Myocyte (in vitro differentiated cells): ENCODE measurements at regions not wholly inside any gene's neighbourhood (a gene's known extent, or its start where the extent isn't known, plus 50 kb on each side); places are given as distances from the start of the nearest gene placed in this dataset.
"Not testable (repeated sequence)": the region's sequence is repeated elsewhere in the genome, so short reads cannot be mapped to it uniquely, and the experiment has no call there.

Source experiments
- DNase-seq: peaks from one replicate; pipeline ENCODE4 v3.0.0-alpha.2; 2012; ENCODE audit warnings: low read depth

DNA sequence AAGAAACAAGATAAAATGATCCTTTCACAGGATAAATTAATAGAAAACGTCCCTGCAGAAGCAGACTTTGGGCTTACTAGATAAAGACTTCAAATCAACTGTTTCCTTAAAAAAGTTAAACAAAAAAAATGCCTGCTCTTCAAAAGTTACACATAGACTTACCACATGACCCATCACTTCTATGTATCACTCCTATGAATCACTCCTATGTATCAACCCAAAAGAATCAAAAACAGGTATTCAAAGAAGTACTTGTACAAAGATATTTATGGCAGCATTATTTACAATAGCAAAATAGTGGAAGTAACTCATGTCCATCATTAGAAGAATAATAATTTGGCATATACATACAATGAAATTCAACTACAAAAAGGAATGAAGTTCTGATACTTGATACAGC, 56.3 kb upstream of the PRDM9 start:
- DNase-seq = no peak

DNA sequence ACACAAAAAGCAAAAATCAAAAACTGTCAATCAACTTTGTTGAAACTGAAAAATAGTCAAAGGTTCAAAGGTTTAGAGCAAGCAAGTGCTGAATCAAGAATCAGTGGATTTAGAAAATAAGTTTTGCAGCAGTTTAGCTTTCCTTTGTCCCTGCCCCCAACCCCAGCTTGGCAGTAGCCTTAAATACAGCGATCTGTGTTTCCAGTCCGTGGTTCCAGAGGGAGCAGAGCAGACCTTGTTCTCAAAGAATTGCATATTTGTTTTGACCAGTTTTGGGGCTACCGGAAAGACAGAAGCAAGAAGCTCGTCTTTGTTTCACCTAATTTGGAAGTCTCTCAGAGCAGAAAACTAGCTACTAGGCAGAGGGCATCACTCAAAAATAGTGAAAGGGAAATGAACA, 57.2 kb upstream of the PRDM9 start:
- no peak for DNase-seq

GRCh38 chr5:23448627-23449026, 58.8 kb upstream of the PRDM9 start:
- DNase-seq = no peak

DNA sequence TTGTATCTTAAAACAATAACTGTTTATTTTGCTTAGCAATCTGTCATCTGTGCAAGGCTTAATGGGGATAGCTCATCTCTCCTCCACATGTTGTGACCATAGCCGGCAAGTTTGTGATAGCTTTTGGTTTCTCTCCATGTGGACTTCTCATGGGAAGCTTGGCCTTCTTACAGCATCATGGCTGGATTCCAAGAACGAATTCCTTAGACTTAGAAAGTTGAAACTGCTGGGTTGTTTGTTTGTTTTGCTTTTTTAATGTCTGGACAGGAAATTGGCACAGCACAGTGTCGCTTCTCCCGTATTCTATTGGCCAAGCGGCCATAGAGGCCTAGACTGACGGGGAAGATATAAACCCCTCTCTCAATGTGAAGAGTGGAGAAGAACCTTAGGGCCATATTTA, 61.0 kb upstream of the PRDM9 start:
- DNase-seq = no peak

DNA sequence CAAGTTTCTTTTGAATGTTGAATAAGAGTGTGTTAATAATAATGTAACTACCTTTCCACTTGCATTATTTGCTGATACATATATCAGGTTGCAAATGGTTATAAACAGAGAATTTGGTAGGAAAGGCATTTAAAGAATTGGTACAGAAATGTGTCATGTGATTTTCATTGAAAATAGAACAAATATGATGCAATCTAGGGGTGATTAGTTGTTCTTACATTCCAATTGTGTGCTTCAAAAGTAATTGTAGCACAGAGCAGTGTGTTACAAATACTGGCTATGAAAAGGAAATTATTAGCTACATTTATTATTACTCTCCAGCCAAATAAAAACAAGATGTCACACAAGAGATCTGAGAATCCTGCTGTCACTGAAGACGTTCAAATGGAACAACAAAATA, 61.8 kb upstream of the PRDM9 start:
- DNase-seq = no peak

- DNase-seq = no peak
These were observed 66.7 kb upstream of the PRDM9 start for GRCh38 chr5:23440703-23441102.

DNA sequence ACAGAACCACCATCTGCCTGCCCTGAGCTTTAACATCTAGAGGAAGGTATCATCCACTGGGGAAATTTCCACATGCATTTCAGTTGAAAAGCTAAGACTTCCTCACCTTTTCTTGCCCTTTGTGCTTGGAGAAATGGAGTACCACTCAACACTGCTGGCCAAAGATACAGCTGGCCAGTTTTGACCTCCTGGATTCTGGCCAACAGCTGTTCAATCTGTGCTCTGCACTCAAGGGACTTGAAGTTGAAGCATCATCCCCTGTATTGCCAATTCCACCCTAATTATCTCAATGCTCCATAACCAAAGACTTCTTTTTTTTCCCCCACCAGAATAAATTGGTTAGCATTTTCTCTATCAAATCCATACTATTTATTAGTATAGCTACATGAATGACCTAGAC, 70.4 kb upstream of the PRDM9 start:
- peak; percentile 3 for DNase-seq

DNA sequence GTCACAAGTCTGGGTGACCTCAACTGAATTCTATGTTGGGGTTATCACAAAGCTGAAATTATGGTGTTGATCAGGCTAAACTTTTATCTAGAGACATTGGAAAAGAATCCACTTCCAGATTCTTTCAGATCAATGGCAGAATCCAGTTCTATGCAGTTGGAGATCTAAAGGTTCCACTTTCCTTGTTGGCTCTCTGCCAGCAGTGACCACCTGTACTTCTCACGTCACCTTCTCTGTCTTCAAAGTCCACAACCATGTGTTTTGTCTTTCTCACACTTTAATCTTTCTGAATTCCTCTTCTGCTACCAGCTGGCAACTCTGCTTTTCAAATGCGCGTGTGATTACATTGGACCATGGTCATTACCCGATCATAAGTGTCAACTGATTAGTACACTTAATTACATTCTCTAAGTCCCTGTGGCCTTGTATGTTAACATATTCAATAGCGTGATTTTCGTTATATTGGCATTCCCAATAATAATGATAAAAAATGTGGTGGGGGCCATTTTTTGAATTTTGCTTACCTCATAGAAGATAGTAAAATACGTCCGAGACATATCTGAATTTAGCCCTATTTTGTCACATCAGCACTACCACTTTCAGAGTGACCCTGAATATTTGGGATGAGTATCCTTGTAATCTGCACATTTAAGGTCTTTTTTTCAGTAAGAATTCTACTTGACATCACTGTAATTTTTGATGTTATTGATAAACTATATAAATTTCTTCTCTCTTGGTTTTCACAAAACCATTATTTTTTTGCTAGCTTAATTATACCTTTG, 73.7 kb upstream of the PRDM9 start:
- no peak for DNase-seq

DNA sequence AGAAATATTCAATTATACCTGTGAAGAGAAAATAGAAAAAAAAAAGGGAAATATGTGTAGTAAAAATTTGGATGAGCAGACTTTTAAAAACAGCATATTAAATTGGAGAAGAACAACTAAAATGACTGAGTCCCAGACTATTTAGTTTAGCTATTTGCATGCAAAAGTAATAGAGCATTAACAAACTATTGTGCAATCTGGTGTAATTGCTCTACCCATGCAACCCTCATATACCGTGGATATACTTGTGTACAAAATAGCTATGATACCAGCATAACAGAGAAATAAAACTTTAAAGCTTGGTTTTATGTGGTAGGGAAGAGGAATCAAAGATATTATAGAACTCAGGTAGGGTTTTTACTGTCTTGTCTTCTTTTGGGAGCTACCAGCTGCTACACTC, 78.7 kb upstream of the PRDM9 start:
- DNase-seq = no peak

- DNase-seq = not testable (repeated sequence)
These were observed 87.2 kb upstream of the PRDM9 start for GRCh38 chr5:23420214-23420613.

DNA sequence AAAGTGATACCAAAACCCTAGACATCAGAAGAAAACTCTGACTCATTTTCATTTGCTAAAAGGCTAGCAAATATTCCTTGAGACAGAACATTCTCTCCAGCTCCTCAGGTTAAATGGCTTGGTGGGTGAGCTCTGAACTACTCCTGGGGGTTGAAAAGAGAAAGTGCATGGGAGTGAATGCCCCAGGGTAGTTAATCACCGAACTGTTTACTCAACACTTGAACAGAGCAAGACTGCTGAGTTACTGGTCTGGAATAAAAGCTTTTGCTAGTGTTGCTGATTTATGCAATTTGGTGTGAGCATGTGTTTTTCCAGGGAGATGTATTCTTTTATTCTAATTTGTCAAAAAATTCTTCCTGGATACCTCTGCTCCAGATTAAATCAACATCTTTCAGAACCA, 88.3 kb upstream of the PRDM9 start:
- DNase-seq = no peak

- DNase-seq = no peak
These were observed 94.9 kb upstream of the PRDM9 start for GRCh38 chr5:23412515-23412914.

DNA sequence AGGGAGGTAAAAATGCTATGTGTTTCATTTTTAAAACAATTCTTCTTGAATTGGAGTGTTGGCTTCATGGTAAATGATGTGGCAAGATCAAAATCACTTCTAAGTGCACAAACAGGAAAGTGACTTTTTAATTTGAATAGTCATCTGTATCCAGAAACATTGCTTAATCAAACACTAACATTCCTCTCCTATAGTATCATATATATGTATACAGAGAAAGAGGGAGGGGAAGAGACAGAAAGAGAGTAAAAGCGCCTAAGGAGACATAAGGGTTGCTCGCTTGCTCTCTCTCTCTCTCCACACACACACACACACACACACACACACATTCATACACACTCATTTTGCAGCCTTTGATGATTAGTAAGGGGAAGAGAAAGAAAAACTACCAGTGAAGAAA, 95.4 kb upstream of the PRDM9 start:
- DNase-seq = no peak

- no peak for DNase-seq
These were observed 96.2 kb upstream of the PRDM9 start for GRCh38 chr5:23411200-23411599.

DNA sequence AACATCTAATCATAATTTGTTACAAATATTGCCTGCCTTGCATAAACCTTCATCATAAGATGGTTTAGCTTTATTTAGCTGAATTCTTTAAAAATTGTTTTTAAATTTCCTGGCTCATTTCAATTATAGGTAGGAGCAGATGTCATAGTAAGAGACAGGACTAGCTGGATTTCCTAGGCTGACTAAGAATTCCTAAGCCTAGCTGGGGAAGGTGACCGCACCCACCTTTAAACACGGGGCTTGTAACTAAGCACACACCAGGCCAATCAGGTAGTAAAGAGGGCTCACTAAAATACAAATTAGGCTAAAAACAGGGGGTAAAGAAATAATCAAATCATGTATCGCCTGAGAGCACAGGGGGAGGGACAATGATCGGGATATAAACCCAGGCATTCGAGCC, 96.6 kb upstream of the PRDM9 start:
- DNase-seq = not testable (repeated sequence)

DNA sequence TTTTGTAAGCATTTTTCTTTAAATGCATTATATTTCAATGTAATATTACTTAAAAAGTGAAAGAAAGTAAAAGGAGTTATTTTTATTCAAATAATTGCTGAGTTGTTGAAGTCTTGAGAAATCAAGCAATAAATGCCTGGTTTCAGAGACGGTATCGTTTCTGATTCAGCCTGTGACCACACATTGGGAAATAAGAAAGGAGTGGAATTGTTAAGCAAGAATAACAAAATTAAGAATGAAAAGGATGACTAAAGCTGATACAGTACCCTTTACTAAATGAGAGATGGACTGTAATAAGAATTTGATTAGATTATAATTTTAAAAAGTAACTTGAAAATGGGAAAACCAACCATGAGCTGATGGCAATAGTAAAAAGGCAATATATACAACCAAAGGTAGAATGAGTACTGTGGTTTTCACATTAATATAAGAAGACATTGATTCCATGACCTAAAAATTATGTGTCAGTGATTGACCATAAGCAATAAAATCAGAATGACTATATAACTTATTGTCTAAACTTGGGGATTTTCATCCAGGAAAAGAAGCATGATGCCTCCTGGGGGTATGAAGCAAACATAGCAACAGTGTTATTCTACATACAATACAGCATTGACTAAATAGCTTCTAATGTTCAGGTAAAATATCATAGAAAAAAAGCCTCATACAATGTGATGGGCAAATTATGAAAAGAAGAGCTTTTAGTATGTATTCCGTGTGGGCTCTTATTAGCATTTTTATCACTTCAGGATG, 101.9 kb upstream of the PRDM9 start:
- no peak for DNase-seq

DNA sequence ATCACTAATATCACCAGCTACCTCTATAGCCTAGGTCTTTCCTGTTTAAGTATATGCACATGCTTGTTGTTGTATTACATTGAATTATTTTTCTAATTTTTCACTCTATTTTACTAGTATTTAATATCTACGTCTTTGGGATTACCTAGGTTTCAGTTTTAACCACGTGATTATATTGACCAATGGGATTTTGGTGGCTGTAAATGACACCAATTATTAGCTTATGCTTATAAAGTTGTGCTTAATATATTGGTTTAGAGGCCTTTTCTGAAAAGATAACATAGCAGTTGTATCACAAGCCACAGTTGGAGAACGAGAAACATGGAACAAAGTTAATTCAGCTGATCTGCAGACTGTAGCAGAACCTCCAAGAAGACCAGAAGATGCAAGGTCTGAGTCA, 104.8 kb upstream of the PRDM9 start:
- DNase-seq = no peak

DNA sequence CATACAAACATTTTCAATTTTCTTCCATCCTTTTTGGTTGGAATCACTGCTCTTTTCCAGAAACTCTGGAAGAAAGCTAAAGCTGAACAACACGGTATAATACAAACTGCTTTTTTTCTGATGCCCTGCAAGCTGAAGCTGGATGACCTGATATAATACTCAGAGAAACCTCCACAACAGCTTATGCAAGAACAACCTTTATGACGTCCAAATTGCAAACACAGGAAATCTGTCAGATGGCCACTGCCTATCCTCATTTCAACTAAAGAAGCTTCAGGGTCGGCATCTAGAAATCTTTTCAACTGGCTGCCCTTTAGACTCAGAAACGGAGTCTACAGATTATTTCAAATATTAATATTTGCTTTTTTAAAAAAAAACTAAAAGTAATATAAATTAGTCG, 106.5 kb upstream of the PRDM9 start:
- no peak for DNase-seq

DNA sequence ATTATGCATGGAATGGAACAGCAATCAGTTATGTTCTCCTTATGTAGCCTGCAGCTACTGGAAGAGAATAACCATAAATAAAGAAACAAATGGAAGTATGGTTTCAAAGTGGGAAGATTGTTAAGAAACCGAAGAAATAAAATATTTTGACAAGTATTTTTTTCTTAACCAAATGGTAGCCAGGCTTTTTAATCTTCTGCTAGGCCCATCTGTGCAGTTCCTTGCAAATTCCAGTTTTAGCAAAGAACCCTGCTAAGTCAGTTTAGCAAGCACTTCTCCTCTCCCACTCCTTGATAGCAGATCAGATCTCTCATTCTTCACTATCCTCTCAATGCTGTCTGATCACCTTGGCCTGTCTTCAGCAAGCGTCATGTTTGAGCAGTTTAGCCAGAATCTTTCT, 111.1 kb upstream of the PRDM9 start:
- DNase-seq = no peak

- DNase-seq = peak; percentile 24
These were observed 117.9 kb upstream of the PRDM9 start for GRCh38 chr5:23389291-23390101.

GRCh38 chr5:23385036-23385435, 122.4 kb upstream of the PRDM9 start:
- DNase-seq = no peak

DNA sequence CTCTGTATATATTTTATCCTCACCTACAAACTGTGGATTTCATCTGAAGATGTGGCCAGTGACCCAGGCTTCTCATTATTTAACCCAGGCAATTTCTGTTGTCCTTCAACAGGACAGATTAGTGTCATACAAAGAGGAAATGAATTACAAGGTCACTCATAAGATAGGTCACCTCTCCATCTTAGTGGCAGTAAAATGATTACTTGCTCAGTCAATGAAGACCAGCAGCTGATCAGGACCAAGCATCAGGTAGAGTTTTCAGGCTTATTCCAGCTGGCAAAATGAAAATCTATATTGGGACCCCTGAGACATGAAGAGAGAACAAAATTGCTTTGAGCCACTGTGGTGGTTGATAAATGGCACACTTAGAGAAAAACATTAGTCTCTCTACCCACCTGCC, 135.2 kb upstream of the PRDM9 start:
- DNase-seq = no peak
